ENCODE measurements at regions not wholly inside any gene's neighbourhood (a gene's known extent, or its start where the extent isn't known, plus 50 kb on each side); places are given as distances from the start of the nearest gene placed in this dataset.
"Not testable (repeated sequence)": the region's sequence is repeated elsewhere in the genome, so short reads cannot be mapped to it uniquely, and the experiment has no call there.

- Mint-ChIP-seq H3K36me3 (no peaks in the 10 kb centered on the region), H3K27me3 (peaks cover 27 to 57% (median 38%) of the 10 kb centered on the region in 5 donors), H3K4me3 (no peak overlapping the region), H3K4me1 (peaks cover 0 to 19% (median 4%) of the 10 kb centered on the region in 7 donors), H3K9me3 (no peaks in the 10 kb centered on the region), H3K27ac (no peak overlapping the region)
- Histone ChIP-seq H3K9me3 (ENCODE audit: control insufficient read depth in 2 of 3, low read length in 3 of 3) (no peaks in the 10 kb centered on the region), H3K27me3 (ENCODE audit: control insufficient read depth in 2 of 2, insufficient read depth in 2 of 2, low read length in 2 of 2) (peaks cover 0 to 5% of the 10 kb centered on the region in 2 donors), H3K27ac (ENCODE audit: low read depth, low read length) (no peak overlapping the region), H3K4me3 (ENCODE audit: low read length) (no peak overlapping the region), H3K4me1 (ENCODE audit: control insufficient read depth in 2 of 2, insufficient read depth in 2 of 2, low read length in 2 of 2) (no peaks in the 10 kb centered on the region), H3K36me3 (ENCODE audit: control insufficient read depth in 2 of 3, insufficient read depth in 3 of 3, low read length in 3 of 3) (no peaks in the 10 kb centered on the region)
- intact Hi-C loops (cut with micrococcal nuclease), result no loop called here
- DNase-seq (no peak), ATAC-seq (no peak)
- CTCF ChIA-PET, result no interaction called here
- POLR2A ChIA-PET, result no interaction called here
These were observed 51.0 kb downstream of the FHIP2A start for GRCh38 chr10:114872519-114873087.

GRCh38 chr10:114874827-114875411, 53.3 kb downstream of the FHIP2A start:
- H3K27me3 Mint-ChIP-seq, result peaks cover 36 to 78% (median 49%) of the 10 kb centered on the region in 5 donors
- ChIA-PET CTCF (no interaction called here), POLR2A (no interaction called here)
- no peaks in the 10 kb centered on the region for H3K4me1 ChIP-seq (ENCODE audit: control insufficient read depth in 2 of 2, insufficient read depth in 2 of 2, low read length in 2 of 2)
- no peak overlapping the region for H3K4me3 ChIP-seq (ENCODE audit: low read length)
- H3K27ac ChIP-seq (ENCODE audit: low read depth, low read length), result no peak overlapping the region
- ATAC-seq (peak; percentile 54), DNase-seq (no peak)
- intact Hi-C loops (cut with micrococcal nuclease), result loop anchor here (5.0 kb wide), 3 partner anchors 62 to 1512 kb away; partner anchors contain the start of gene TRUB1 (in 1 of the 2)
- peak overlapping the region in 2 of 10 donors; percentile 10 to 18 for H3K4me3 Mint-ChIP-seq
- H3K4me1 Mint-ChIP-seq, result peaks cover 0 to 28% (median 11%) of the 10 kb centered on the region in 7 donors
- no peaks in the 10 kb centered on the region for H3K9me3 Mint-ChIP-seq
- H3K36me3 Mint-ChIP-seq, result no peaks in the 10 kb centered on the region
- H3K9me3 ChIP-seq (ENCODE audit: control insufficient read depth in 2 of 3, low read length in 3 of 3), result no peaks in the 10 kb centered on the region
- peaks cover 0 to 5% of the 10 kb centered on the region in 2 donors for H3K27me3 ChIP-seq (ENCODE audit: control insufficient read depth in 2 of 2, insufficient read depth in 2 of 2, low read length in 2 of 2)
- H3K36me3 ChIP-seq (ENCODE audit: control insufficient read depth in 2 of 3, insufficient read depth in 3 of 3, low read length in 3 of 3), result no peaks in the 10 kb centered on the region
- peak overlapping the region in 1 of 9 donors; percentile 43 for H3K27ac Mint-ChIP-seq

- intact Hi-C loops (cut with micrococcal nuclease), result loop anchor here (5.0 kb wide), 3 partner anchors 62 to 1512 kb away; partner anchors contain the start of gene TRUB1 (in 1 of the 2)
- Mint-ChIP-seq H3K27me3 (peaks cover 36 to 80% (median 50%) of the 10 kb centered on the region in 5 donors), H3K4me3 (peak overlapping the region in 1 of 10 donors; percentile 34), H3K4me1 (peaks cover 0 to 30% (median 12%) of the 10 kb centered on the region in 7 donors)
- H3K9me3 ChIP-seq (ENCODE audit: control insufficient read depth in 2 of 3, low read length in 3 of 3); H3K9me3 Mint-ChIP-seq; H3K27ac Mint-ChIP-seq; H3K36me3 ChIP-seq (ENCODE audit: control insufficient read depth in 2 of 3, insufficient read depth in 3 of 3, low read length in 3 of 3); POLR2A ChIA-PET; H3K4me1 ChIP-seq (ENCODE audit: control insufficient read depth in 2 of 2, insufficient read depth in 2 of 2, low read length in 2 of 2); H3K27ac ChIP-seq (ENCODE audit: low read depth, low read length); H3K27me3 ChIP-seq (ENCODE audit: control insufficient read depth in 2 of 2, insufficient read depth in 2 of 2, low read length in 2 of 2); H3K4me3 ChIP-seq (ENCODE audit: low read length); ATAC-seq; DNase-seq; CTCF ChIA-PET; H3K36me3 Mint-ChIP-seq: not testable (repeated sequence)
These were observed 54.1 kb downstream of the FHIP2A start for GRCh38 chr10:114875590-114876081.

GRCh38 chr10:114876169-114876568, 54.6 kb downstream of the FHIP2A start:
- ChIA-PET POLR2A (no interaction called here), CTCF (no interaction called here)
- no peak for DNase-seq
- intact Hi-C loops (cut with micrococcal nuclease), result loop anchor here (5.0 kb wide), 3 partner anchors 61 to 1511 kb away; partner anchors contain the start of gene TRUB1 (in 1 of the 2)
- Histone ChIP-seq H3K27ac (ENCODE audit: low read depth, low read length) (no peak overlapping the region), H3K9me3 (ENCODE audit: control insufficient read depth in 2 of 3, low read length in 3 of 3) (no peaks in the 10 kb centered on the region), H3K4me3 (ENCODE audit: low read length) (no peak overlapping the region), H3K36me3 (ENCODE audit: control insufficient read depth in 2 of 3, insufficient read depth in 3 of 3, low read length in 3 of 3) (no peaks in the 10 kb centered on the region), H3K4me1 (ENCODE audit: control insufficient read depth in 2 of 2, insufficient read depth in 2 of 2, low read length in 2 of 2) (no peaks in the 10 kb centered on the region), H3K27me3 (ENCODE audit: control insufficient read depth in 2 of 2, insufficient read depth in 2 of 2, low read length in 2 of 2) (peaks cover 0 to 5% of the 10 kb centered on the region in 2 donors)
- peaks cover 0 to 30% (median 12%) of the 10 kb centered on the region in 7 donors for H3K4me1 Mint-ChIP-seq
- no peaks in the 10 kb centered on the region for H3K9me3 Mint-ChIP-seq
- peaks cover 36 to 80% (median 50%) of the 10 kb centered on the region in 5 donors for H3K27me3 Mint-ChIP-seq
- no peak for ATAC-seq
- H3K4me3 Mint-ChIP-seq, result no peak overlapping the region
- no peaks in the 10 kb centered on the region for H3K36me3 Mint-ChIP-seq
- no peak overlapping the region for H3K27ac Mint-ChIP-seq

- ATAC-seq, result peak; percentile 63
- CTCF ChIA-PET, result no interaction called here
These were observed 55.2 kb downstream of the FHIP2A start for GRCh38 chr10:114876602-114877300.

GRCh38 chr10:114877301-114877644, 55.7 kb downstream of the FHIP2A start:
- H3K27ac Mint-ChIP-seq, result no peak overlapping the region
- H3K36me3 ChIP-seq (ENCODE audit: control insufficient read depth in 2 of 3, insufficient read depth in 3 of 3, low read length in 3 of 3), result no peaks in the 10 kb centered on the region
- H3K9me3 ChIP-seq (ENCODE audit: control insufficient read depth in 2 of 3, low read length in 3 of 3), result no peaks in the 10 kb centered on the region
- H3K27me3 Mint-ChIP-seq, result peaks cover 36 to 76% (median 41%) of the 10 kb centered on the region in 5 donors
- POLR2A ChIA-PET, result no interaction called here
- H3K9me3 Mint-ChIP-seq, result no peaks in the 10 kb centered on the region
- no peaks in the 10 kb centered on the region for H3K4me1 ChIP-seq (ENCODE audit: control insufficient read depth in 2 of 2, insufficient read depth in 2 of 2, low read length in 2 of 2)
- no peak overlapping the region for H3K4me3 Mint-ChIP-seq
- no peak overlapping the region for H3K4me3 ChIP-seq (ENCODE audit: low read length)
- H3K27me3 ChIP-seq (ENCODE audit: control insufficient read depth in 2 of 2, insufficient read depth in 2 of 2, low read length in 2 of 2), result peaks cover 0 to 5% of the 10 kb centered on the region in 2 donors
- no peak overlapping the region for H3K27ac ChIP-seq (ENCODE audit: low read depth, low read length)
- DNase-seq, result no peak
- no peak for ATAC-seq
- H3K4me1 Mint-ChIP-seq, result peaks cover 0 to 30% (median 12%) of the 10 kb centered on the region in 7 donors
- H3K36me3 Mint-ChIP-seq, result no peaks in the 10 kb centered on the region
- intact Hi-C loops (cut with micrococcal nuclease), result loop anchor here (1.0 to 5.0 kb wide), 4 partner anchors 60 to 1510 kb away; partner anchors contain the start of gene TRUB1 (in 1 of the 2)
- CTCF ChIA-PET, result no interaction called here

More at GRCh38 chr10:114876602-114877300, 55.2 kb downstream of the FHIP2A start:
- Mint-ChIP-seq H3K36me3 (no peaks in the 10 kb centered on the region), H3K9me3 (no peaks in the 10 kb centered on the region), H3K4me3 (no peak overlapping the region), H3K4me1 (peaks cover 0 to 30% (median 12%) of the 10 kb centered on the region in 7 donors), H3K27ac (no peak overlapping the region), H3K27me3 (peaks cover 36 to 76% (median 44%) of the 10 kb centered on the region in 5 donors)
- intact Hi-C loops (cut with micrococcal nuclease), result loop anchor here (1.0 to 5.0 kb wide), 4 partner anchors 61 to 1511 kb away; partner anchors contain the start of gene TRUB1 (in 1 of the 2)
- POLR2A ChIA-PET, result no interaction called here
- H3K27ac ChIP-seq (ENCODE audit: low read depth, low read length), result no peak overlapping the region
- peak in 2 of 9 donors; percentile 2 to 55 for DNase-seq
- no peaks in the 10 kb centered on the region for H3K4me1 ChIP-seq (ENCODE audit: control insufficient read depth in 2 of 2, insufficient read depth in 2 of 2, low read length in 2 of 2)
- no peaks in the 10 kb centered on the region for H3K9me3 ChIP-seq (ENCODE audit: control insufficient read depth in 2 of 3, low read length in 3 of 3)
- no peak overlapping the region for H3K4me3 ChIP-seq (ENCODE audit: low read length)
- no peaks in the 10 kb centered on the region for H3K36me3 ChIP-seq (ENCODE audit: control insufficient read depth in 2 of 3, insufficient read depth in 3 of 3, low read length in 3 of 3)
- peaks cover 0 to 5% of the 10 kb centered on the region in 2 donors for H3K27me3 ChIP-seq (ENCODE audit: control insufficient read depth in 2 of 2, insufficient read depth in 2 of 2, low read length in 2 of 2)

Measured in naive thymus-derived CD4-positive, alpha-beta T cell (primary cell).